HepG2 (cell line): ENCODE measurements at regions not wholly inside any gene's neighbourhood (a gene's known extent, or its start where the extent isn't known, plus 50 kb on each side); places are given as distances from the start of the nearest gene placed in this dataset.

Experiments used
- ATAC-seq: fragments of 200-7000 bp; cut with Tn5 transposase; 3 replicates; pipeline ENCODE4 v1.9.1; 2020; ENCODE audit warnings: mild to moderate bottlenecking, moderate library complexity
- BruUV-seq: library from RNA; stranded (reverse); fragments of 400-500 nt; replicated peaks from 2 replicates; lab custom pipeline; 2021; lab: Mats Ljungman, UMichigan
- CTCF ChIA-PET: fragments of 300-600 bp; formaldehyde crosslinking; extraction: SDS; loops from one replicate; lab custom pipeline; 2021; ENCODE audit warnings: low total read pairs, inconsistent platforms, low intra/inter-chr PET ratio; lab: Yijun Ruan, JAX
- POLR2A ChIA-PET: fragments of 350-600 bp; sonication (Branson Sonifier 250); formaldehyde crosslinking; loops from one replicate; lab custom pipeline; 2020; ENCODE audit warnings: antibody characterized with exemption, inconsistent platforms; lab: Yijun Ruan, JAX
- DNase-seq: peaks from one replicate; pipeline ENCODE4 v3.0.0-alpha.2; 2015; ENCODE audit warnings: low spot score
- FAIRE-seq: peaks from 3 replicates; lab custom pipeline; 2011; peaks lifted over from hg19 to GRCh38; lab: Jason Lieb, UNC
- H2AFZ ChIP-seq: one replicate; pipeline ENCODE4 v1.6.1; 2011; ENCODE audit warnings: low read length, inconsistent platforms
- H3K27ac ChIP-seq: fragments of 300-600 bp; 3 replicates; pipeline ENCODE4 v1.8.0; 2011; ENCODE audit warnings: mixed run types, mild to moderate bottlenecking, mixed read lengths, low read length, inconsistent platforms; ENCODE audit not compliant: insufficient read depth; ENCODE audit errors: extremely low read length
- H3K27me3 ChIP-seq, 2 experiments: fragments of 200-600 bp in 1 of 2; 2 replicates in 1 of 2; 3 replicates in 1 of 2; pipeline versions ENCODE4 v1.6.0 to v1.8.0; 2011; ENCODE audit warnings: low read length in 2 of 2, mild to moderate bottlenecking in 2 of 2, moderate library complexity in 2 of 2, inconsistent platforms in 1 of 2; ENCODE audit not compliant: insufficient read depth in 2 of 2, control insufficient read depth in 1 of 2
- H3K36me3 ChIP-seq, 2 experiments: fragments of 200-600 bp in 1 of 2; replicated peaks in 1 of 2; 2 replicates in 1 of 2; 3 replicates in 1 of 2; pipeline versions ENCODE4 v1.5.1 to v1.8.0; 2011; ENCODE audit warnings: low read length in 2 of 2, inconsistent platforms in 1 of 2; ENCODE audit not compliant: insufficient read depth in 2 of 2, control insufficient read depth in 1 of 2
- H3K4me1 ChIP-seq: 2 replicates; pipeline ENCODE4 v1.5.1; 2012; ENCODE audit warnings: low read length, inconsistent platforms; ENCODE audit not compliant: insufficient read depth
- H3K4me2 ChIP-seq: 2 replicates; pipeline ENCODE4 v1.6.0; 2011; ENCODE audit warnings: low read depth, low read length, inconsistent platforms
- H3K4me3 ChIP-seq, 3 experiments: fragments of 200-600 bp in 1 of 3; sonication (generic), shearing (Covaris generic) in 1 of 3; replicated peaks in 1 of 3; 2 replicates each; pipeline ENCODE4 v1.5.1; 2011 to 2016; ENCODE audit warnings: low read length in 3 of 3, inconsistent platforms in 2 of 3, low read depth in 2 of 3, mild to moderate bottlenecking in 2 of 3, control low read depth in 1 of 3, mixed read lengths in 1 of 3; ENCODE audit not compliant: insufficient read depth in 1 of 3
- H3K79me2 ChIP-seq: one replicate; pipeline ENCODE4 v1.6.1; 2011; ENCODE audit warnings: low read length, inconsistent platforms; ENCODE audit not compliant: insufficient read depth
- H3K9ac ChIP-seq: 2 replicates; pipeline ENCODE4 v1.6.0; 2011; ENCODE audit warnings: mild to moderate bottlenecking, low read depth, low read length, inconsistent platforms; ENCODE audit not compliant: insufficient read depth
- H3K9me3 ChIP-seq: 2 replicates; pipeline ENCODE4 v1.5.1; 2012; ENCODE audit warnings: mild to moderate bottlenecking, low read length
- H4K20me1 ChIP-seq: 2 replicates; pipeline ENCODE4 v1.6.0; 2011; ENCODE audit warnings: inconsistent platforms, mild to moderate bottlenecking, low read length, moderate library complexity; ENCODE audit not compliant: insufficient read depth
- CCAR2 ChIP-seq: fragments of 200-400 bp; formaldehyde crosslinking; optimal IDR thresholded peaks from 2 replicates; pipeline ENCODE3; 2018; ENCODE audit warnings: low read depth, mild to moderate bottlenecking, low read length, moderate library complexity
- KMT2A ChIP-seq: sonication (generic); formaldehyde crosslinking; IDR thresholded peaks from 2 replicates; pipeline ENCODE4 v1.4.0; 2020; ENCODE audit warnings: missing genetic modification reagents
- NCOR1 ChIP-seq: fragments of 200-600 bp; sonication (generic); IDR thresholded peaks from 2 replicates; pipeline ENCODE4 v1.7.0; 2017; ENCODE audit warnings: antibody characterized with exemption, low read length, borderline replicate concordance
- TBX2 ChIP-seq: sonication (generic); formaldehyde crosslinking; IDR thresholded peaks from 2 replicates; pipeline ENCODE4 v1.5.0; 2020; ENCODE audit warnings: missing genetic modification reagents, mild to moderate bottlenecking, borderline replicate concordance
- ZNF317 ChIP-seq: sonication (generic); formaldehyde crosslinking; IDR thresholded peaks from 2 replicates; pipeline ENCODE4 v1.5.0; 2020; ENCODE audit warnings: mild to moderate bottlenecking, missing genetic modification reagents
- ZNF878 ChIP-seq: sonication (generic); formaldehyde crosslinking; IDR thresholded peaks from 2 replicates; pipeline ENCODE4 v1.8.1; 2023; ENCODE audit warnings: mild to moderate bottlenecking, missing genetic modification reagents, moderate library complexity
- WGBS: methylation state at CpG from one replicate; pipeline ENCODE4 v1.1.6; 2017; ENCODE audit warnings: low lambda C conversion rate; 5-methylcytosine and 5-hydroxymethylcytosine counted together
- in situ Hi-C: cut with HindIII; loops from 2 replicates; pipeline ENCODE4 v1.10.0; 2017; ENCODE audit warnings: low pct_unique_long_range_greater_than_20kb; ENCODE audit not compliant: extremely low pct_ligation_motif_present
- intact Hi-C: fragments of 100-400 bp; cut with micrococcal nuclease; formaldehyde crosslinking; loops from one replicate; pipeline ENCODE4 v1.10.0; 2022; ENCODE audit not compliant: unreplicated experiment

DNA sequence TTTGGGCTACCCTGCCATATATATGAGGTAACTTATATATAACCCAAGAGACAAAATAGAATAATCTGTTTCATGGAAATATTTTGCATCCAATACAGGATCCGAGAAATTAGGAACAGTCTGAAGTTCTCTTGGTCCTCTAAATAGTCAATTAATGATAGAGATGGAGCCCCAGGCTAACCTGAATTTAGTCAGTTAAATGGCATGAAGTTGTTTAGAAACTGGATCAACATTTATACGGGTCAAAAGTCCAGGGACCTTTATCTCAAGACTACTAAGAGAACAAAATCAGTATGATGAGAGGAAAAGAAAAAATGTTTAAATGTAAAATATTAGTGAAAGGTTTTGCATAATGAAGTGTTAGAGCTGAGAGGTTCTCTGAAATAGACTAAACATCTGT, 303.3 kb upstream of the ACTBL2 start:
- Histone ChIP-seq H3K4me1 (no peaks in the 10 kb centered on the region), H3K4me3 (no peak overlapping the region), H3K27ac (no peak overlapping the region), H3K4me2 (no peak overlapping the region), H3K9ac (no peak overlapping the region), H2AFZ (no peak overlapping the region), H3K79me2 (no peaks in the 10 kb centered on the region), H4K20me1 (no peaks in the 10 kb centered on the region; the same call in 1 of the 2 replicates), H3K9me3 (no peaks in the 10 kb centered on the region), H3K27me3 (no peaks in the 10 kb centered on the region), H3K36me3 (no peaks in the 10 kb centered on the region)
- ChIA-PET CTCF (no interaction called here), POLR2A (no interaction called here)
- intact Hi-C loops (no loop called here), in situ Hi-C loops (no loop called here)
- DNase-seq (no peak), FAIRE-seq (no peak), ATAC-seq (no peak)
- 0% methylated on average over 2 of the region's 2 CpGs for WGBS
- BruUV-seq = no TSS peak
- TF ChIP-seq TBX2 (CRISPR knock-in tag) (no peak), KMT2A (no peak), ZNF878 (CRISPR knock-in tag) (no peak)

DNA sequence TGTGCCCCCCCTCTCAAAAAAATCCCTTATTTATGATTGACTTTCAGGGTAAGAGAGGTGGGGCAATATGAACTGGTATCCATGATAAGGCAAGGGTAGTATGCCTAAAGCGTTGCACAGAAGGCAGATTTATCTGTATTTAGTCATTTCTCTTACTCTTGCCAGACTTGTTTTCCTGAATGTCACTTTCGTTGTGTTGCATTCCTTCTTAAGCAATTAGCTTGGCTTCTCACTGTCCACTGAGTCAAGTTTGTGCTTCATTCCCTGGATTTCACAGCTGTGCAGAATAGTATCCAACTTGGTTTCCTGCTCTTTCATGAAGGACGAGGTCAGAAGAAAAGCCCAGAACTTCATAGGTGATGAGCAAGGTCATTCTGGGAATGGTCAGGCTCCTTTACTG, 301.5 kb upstream of the ACTBL2 start:
- H3K4me3 ChIP-seq = no peak overlapping the region
- H2AFZ ChIP-seq = no peak overlapping the region
- FAIRE-seq = no peak
- no peaks in the 10 kb centered on the region; the same call in 1 of the 2 replicates for H4K20me1 ChIP-seq
- no peaks in the 10 kb centered on the region for H3K27me3 ChIP-seq
- no peak overlapping the region for H3K27ac ChIP-seq
- ATAC-seq = no peak
- peaks cover 3% of the 10 kb centered on the region; the same call in 1 of the 2 replicates for H3K4me1 ChIP-seq
- intact Hi-C loops = no loop called here
- no peak for TF ChIP-seq NCOR1
- TF ChIP-seq CCAR2 = no peak
- no peak for TF ChIP-seq ZNF317 (CRISPR knock-in tag)
- no peaks in the 10 kb centered on the region for H3K9me3 ChIP-seq
- ChIA-PET POLR2A (no interaction called here), CTCF (no interaction called here)
- BruUV-seq = no TSS peak
- H3K4me2 ChIP-seq = no peak overlapping the region
- in situ Hi-C loops = loop anchor here (5.0 kb wide), 1 partner anchor 678 kb away; the partner anchor contains the start of gene PLK2
- no peaks in the 10 kb centered on the region for H3K79me2 ChIP-seq
- H3K36me3 ChIP-seq = no peaks in the 10 kb centered on the region
- H3K9ac ChIP-seq = no peak overlapping the region
- WGBS = 0% methylated on average over 3 of the region's 3 CpGs
- DNase-seq = no peak
